ENCODE measurements at regions not wholly inside any gene's neighbourhood (a gene's known extent, or its start where the extent isn't known, plus 50 kb on each side); places are given as distances from the start of the nearest gene placed in this dataset.

DNA sequence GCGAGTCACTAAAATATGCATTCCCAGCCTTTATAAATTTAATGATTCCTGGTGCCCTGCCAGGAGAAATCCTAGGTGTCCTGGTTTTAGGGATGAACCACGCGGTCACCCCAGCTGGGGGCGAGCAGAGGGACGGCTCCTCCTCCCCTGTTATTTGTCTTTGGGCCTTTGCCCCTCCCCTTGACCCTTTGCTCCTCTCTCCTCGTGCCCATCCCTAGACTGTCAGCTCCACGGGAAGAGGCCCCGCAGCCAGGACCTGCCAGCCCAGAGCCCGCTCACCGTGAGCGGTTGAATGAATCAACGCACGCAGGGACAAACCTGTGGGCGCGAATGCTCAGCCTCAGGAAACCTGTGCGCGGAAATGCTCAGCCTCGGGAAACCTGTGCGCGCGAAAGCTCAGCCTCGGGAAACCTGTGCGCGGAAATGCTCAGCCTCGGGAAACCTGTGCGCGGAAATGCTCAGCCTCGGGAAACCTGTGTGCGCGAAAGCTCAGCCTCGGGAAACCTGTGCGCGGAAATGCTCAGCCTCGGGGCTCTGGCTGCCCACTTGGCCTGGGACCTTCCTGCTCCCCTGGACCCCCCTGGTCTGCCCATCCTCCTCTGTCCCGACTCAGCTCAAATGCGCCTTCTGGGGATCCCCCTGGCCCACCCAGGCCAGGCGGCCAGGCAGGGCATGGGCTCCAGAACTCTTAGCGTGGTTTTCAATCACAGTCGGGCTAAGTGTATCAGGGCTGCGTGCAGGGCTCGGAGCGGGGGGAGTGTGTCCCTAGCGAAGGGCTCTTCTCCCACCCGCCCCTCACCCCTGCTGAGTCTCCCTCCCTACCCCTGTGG lies 140.5 kb upstream of the COL5A1 start:
- TF ChIP-seq, protein P1, sequence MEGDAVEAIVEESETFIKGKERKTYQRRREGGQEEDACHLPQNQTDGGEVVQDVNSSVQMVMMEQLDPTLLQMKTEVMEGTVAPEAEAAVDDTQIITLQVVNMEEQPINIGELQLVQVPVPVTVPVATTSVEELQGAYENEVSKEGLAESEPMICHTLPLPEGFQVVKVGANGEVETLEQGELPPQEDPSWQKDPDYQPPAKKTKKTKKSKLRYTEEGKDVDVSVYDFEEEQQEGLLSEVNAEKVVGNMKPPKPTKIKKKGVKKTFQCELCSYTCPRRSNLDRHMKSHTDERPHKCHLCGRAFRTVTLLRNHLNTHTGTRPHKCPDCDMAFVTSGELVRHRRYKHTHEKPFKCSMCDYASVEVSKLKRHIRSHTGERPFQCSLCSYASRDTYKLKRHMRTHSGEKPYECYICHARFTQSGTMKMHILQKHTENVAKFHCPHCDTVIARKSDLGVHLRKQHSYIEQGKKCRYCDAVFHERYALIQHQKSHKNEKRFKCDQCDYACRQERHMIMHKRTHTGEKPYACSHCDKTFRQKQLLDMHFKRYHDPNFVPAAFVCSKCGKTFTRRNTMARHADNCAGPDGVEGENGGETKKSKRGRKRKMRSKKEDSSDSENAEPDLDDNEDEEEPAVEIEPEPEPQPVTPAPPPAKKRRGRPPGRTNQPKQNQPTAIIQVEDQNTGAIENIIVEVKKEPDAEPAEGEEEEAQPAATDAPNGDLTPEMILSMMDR (conservative IDR thresholded peaks at IDR 0.05 in 1 of 2, IDR thresholded peaks at IDR 0.05 in 1 of 2; ENCODE audit: low read depth in 1 of 2, low read length in 2 of 2), result no peak
- TF ChIP-seq EZH2 (IDR thresholded peaks at IDR 0.05; ENCODE audit: low read length, missing control alignments), result peak; percentile 93
